Tibial artery (tissue), 4 donors: ENCODE measurements at regions not wholly inside any gene's neighbourhood (a gene's known extent, or its start where the extent isn't known, plus 50 kb on each side); places are given as distances from the start of the nearest gene placed in this dataset.

ENCODE experiments used
- DNase-seq, 2 donors: peaks; one replicate each; pipeline ENCODE4 v3.0.0-alpha.2; 2019
- H3K27ac ChIP-seq, 2 donors: fragments of 200-600 bp; sonication (generic) in 1 of 2; 1 replicate in 1 of 2; 2 replicates in 1 of 2; pipeline ENCODE4 v1.5.1; 2018 to 2019; ENCODE audit warnings: mild to moderate bottlenecking in 1 of 2
- H3K27me3 ChIP-seq, 2 donors: fragments of 200-600 bp; sonication (generic) in 1 of 2; one replicate each; pipeline versions ENCODE4 v1.5.1 to v1.6.0; 2016 to 2019
- H3K36me3 ChIP-seq, 3 donors: fragments of 200-600 bp; sonication (generic) in 2 of 3; one replicate each; pipeline ENCODE4 v1.5.1; 2016 to 2019; ENCODE audit warnings: mild to moderate bottlenecking in 2 of 3
- H3K4me1 ChIP-seq, 4 donors: fragments of 200-600 bp; sonication (generic) in 2 of 4; 1 replicate in 3 of 4; 2 replicates in 1 of 4; pipeline ENCODE4 v1.5.1; 2016 to 2019
- H3K4me3 ChIP-seq, 2 donors: fragments of 200-600 bp; sonication (generic) in 1 of 2; 1 replicate in 1 of 2; 2 replicates in 1 of 2; pipeline ENCODE4 v1.5.1; 2018 to 2019; ENCODE audit warnings: mild to moderate bottlenecking in 2 of 2
- H3K9me3 ChIP-seq, 3 donors: fragments of 200-600 bp; sonication (generic) in 1 of 3; one replicate each; pipeline ENCODE4 v1.5.1; 2016 to 2019
- intact Hi-C: fragments of 100-400 bp; cut with DNase I; formaldehyde crosslinking; loops from one replicate; pipeline ENCODE4 v1.15.0; 2023; ENCODE audit warnings: low total_unique reads
- TF ChIP-seq, protein P1 (sequence below), 2 experiments: fragments of 200-600 bp in 1 of 2; fragments of 450-650 bp in 1 of 2; IDR thresholded peaks; one replicate each; pipeline ENCODE4 v1.5.1; 2017 to 2019; ENCODE audit warnings: antibody characterized with exemption in 2 of 2, mild to moderate bottlenecking in 1 of 2, moderate library complexity in 1 of 2

- no peaks in the 10 kb centered on the region for H3K9me3 ChIP-seq
Observed at GRCh38 chr1:239913141-239913585, 178.5 kb upstream of the FMN2 start.

DNA sequence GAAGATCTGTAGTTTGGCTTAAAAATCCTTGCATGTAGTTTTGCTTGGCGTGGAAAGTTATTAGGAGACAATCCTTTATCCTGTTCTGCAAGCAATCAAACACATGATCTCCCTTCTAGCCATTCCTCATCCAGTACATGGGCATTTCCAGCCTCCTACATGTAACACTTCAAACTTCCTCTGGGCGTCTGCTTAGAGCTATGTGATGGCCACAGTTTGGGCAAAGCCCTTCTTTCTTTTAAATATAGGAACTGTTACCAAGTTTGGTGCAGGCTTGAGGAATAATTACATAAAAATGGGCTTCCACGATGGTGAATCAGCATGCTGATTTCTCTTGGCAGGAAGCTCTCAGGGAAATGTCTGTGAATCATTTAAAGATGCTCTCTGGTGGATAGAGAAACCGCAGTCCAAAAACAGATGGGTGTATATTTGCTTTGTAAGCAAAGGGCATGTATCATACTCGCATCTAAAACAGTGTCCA lies 176.9 kb upstream of the FMN2 start:
- intact Hi-C loops: no loop called here
- no peak for DNase-seq
- TF ChIP-seq, protein P1, sequence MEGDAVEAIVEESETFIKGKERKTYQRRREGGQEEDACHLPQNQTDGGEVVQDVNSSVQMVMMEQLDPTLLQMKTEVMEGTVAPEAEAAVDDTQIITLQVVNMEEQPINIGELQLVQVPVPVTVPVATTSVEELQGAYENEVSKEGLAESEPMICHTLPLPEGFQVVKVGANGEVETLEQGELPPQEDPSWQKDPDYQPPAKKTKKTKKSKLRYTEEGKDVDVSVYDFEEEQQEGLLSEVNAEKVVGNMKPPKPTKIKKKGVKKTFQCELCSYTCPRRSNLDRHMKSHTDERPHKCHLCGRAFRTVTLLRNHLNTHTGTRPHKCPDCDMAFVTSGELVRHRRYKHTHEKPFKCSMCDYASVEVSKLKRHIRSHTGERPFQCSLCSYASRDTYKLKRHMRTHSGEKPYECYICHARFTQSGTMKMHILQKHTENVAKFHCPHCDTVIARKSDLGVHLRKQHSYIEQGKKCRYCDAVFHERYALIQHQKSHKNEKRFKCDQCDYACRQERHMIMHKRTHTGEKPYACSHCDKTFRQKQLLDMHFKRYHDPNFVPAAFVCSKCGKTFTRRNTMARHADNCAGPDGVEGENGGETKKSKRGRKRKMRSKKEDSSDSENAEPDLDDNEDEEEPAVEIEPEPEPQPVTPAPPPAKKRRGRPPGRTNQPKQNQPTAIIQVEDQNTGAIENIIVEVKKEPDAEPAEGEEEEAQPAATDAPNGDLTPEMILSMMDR (IDR thresholded peaks at IDR 0.05): no peak
- Histone ChIP-seq H3K27me3 (no peaks in the 10 kb centered on the region), H3K9me3 (no peaks in the 10 kb centered on the region), H3K27ac (no peak overlapping the region), H3K36me3 (no peaks in the 10 kb centered on the region), H3K4me3 (no peak overlapping the region), H3K4me1 (no peaks in the 10 kb centered on the region)

More at GRCh38 chr1:239913141-239913585, 178.5 kb upstream of the FMN2 start:
- H3K27ac ChIP-seq: no peak overlapping the region
- DNase-seq: no peak
- intact Hi-C loops: no loop called here
- H3K36me3 ChIP-seq: no peaks in the 10 kb centered on the region
- H3K27me3 ChIP-seq: no peaks in the 10 kb centered on the region
- H3K4me3 ChIP-seq: no peak overlapping the region
- TF ChIP-seq, protein P1 (IDR thresholded peaks at IDR 0.05): no peak
- no peaks in the 10 kb centered on the region for H3K4me1 ChIP-seq

GRCh38 chr1:239918634-239919033 lies 173.0 kb upstream of the FMN2 start:
- no peak for DNase-seq
- H3K27ac ChIP-seq: no peak overlapping the region
- H3K4me3 ChIP-seq: no peak overlapping the region
- no peaks in the 10 kb centered on the region for H3K9me3 ChIP-seq
- intact Hi-C loops: no loop called here
- H3K27me3 ChIP-seq: no peaks in the 10 kb centered on the region
- no peaks in the 10 kb centered on the region for H3K36me3 ChIP-seq
- TF ChIP-seq, protein P1 (IDR thresholded peaks at IDR 0.05): no peak
- H3K4me1 ChIP-seq: no peaks in the 10 kb centered on the region

DNA sequence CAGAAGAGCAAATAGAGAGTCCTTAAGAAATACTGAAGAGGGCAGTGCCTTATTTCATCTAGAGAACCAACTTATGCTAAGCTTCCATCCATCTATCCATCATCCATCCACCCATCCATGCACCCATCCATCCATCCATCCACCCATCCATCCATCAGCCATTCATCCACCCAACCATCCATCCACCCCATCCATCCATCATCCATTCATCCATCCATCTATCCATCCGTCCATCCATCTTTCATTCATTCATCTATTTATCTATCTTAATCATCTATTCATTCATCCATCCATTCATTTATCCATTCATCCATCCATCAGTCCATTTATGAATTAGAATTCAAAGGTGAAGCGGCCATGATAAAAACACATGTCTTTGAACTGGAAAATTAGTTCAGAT lies 171.5 kb upstream of the FMN2 start:
- Histone ChIP-seq H3K36me3 (no peaks in the 10 kb centered on the region), H3K27ac (no peak overlapping the region)
- intact Hi-C loops: no loop called here

GRCh38 chr1:239922778-239923522 lies 168.7 kb upstream of the FMN2 start:
- no peaks in the 10 kb centered on the region for H3K9me3 ChIP-seq
- DNase-seq: no peak
- intact Hi-C loops: no loop called here
- no peak overlapping the region for H3K4me3 ChIP-seq
- TF ChIP-seq, protein P1 (IDR thresholded peaks at IDR 0.05): no peak
- H3K27me3 ChIP-seq: no peaks in the 10 kb centered on the region
- no peak overlapping the region for H3K27ac ChIP-seq
- H3K4me1 ChIP-seq: no peaks in the 10 kb centered on the region
- H3K36me3 ChIP-seq: no peaks in the 10 kb centered on the region

More for the DNA sequence above, 171.5 kb upstream of the FMN2 start:
- H3K9me3 ChIP-seq: no peaks in the 10 kb centered on the region
- no peak overlapping the region for H3K4me3 ChIP-seq
- H3K4me1 ChIP-seq: no peaks in the 10 kb centered on the region
- TF ChIP-seq, protein P1 (IDR thresholded peaks at IDR 0.05): no peak
- no peak for DNase-seq
- no peaks in the 10 kb centered on the region for H3K27me3 ChIP-seq
